GM23338 (cell line): ENCODE measurements at regions not wholly inside any gene's neighbourhood (a gene's known extent, or its start where the extent isn't known, plus 50 kb on each side); places are given as distances from the start of the nearest gene placed in this dataset.

Experiments used
- ATAC-seq: fragments of 200-7000 bp; cut with Tn5 transposase; 3 replicates; pipeline ENCODE4 v1.9.1; 2020
- DNase-seq: peaks from one replicate; pipeline ENCODE4 v3.0.0-alpha.2; 2015; ENCODE audit warnings: low spot score
- H2AFZ ChIP-seq: fragments of 200-600 bp; sonication (generic); 2 replicates; pipeline ENCODE4 v1.8.0; 2016; ENCODE audit warnings: antibody characterized with exemption, mild to moderate bottlenecking, moderate library complexity
- H3F3A ChIP-seq: fragments of 200-600 bp; sonication (generic); replicated peaks from 2 replicates; pipeline ENCODE4 v1.8.0; 2017; ENCODE audit warnings: antibody characterized with exemption, mixed run types, low read depth
- H3K27ac ChIP-seq: fragments of 200-600 bp; sonication (generic); 2 replicates; pipeline ENCODE4 v1.6.1; 2016; ENCODE audit warnings: low read depth
- H3K27me3 ChIP-seq: fragments of 200-600 bp; sonication (generic); 2 replicates; pipeline ENCODE4 v1.8.0; 2016; ENCODE audit warnings: mild to moderate bottlenecking, mixed run types, moderate library complexity; ENCODE audit not compliant: insufficient read depth
- H3K36me3 ChIP-seq: fragments of 200-600 bp; sonication (generic); 2 replicates; pipeline ENCODE4 v1.8.0; 2016; ENCODE audit warnings: mild to moderate bottlenecking; ENCODE audit not compliant: insufficient read depth
- H3K4me1 ChIP-seq: fragments of 200-600 bp; sonication (generic); 2 replicates; pipeline ENCODE4 v1.8.0; 2016; ENCODE audit warnings: mild to moderate bottlenecking, moderate library complexity; ENCODE audit not compliant: insufficient read depth
- H3K4me2 ChIP-seq: fragments of 200-600 bp; sonication (generic); 2 replicates; pipeline ENCODE4 v1.7.1; 2017; ENCODE audit warnings: mixed run types
- H3K4me3 ChIP-seq: fragments of 200-600 bp; sonication (generic); 2 replicates; pipeline ENCODE4 v1.6.1; 2016; ENCODE audit warnings: mixed run types
- H3K79me2 ChIP-seq: fragments of 200-600 bp; sonication (generic); replicated peaks from 2 replicates; pipeline ENCODE4 v1.8.0; 2017; ENCODE audit warnings: mild to moderate bottlenecking; ENCODE audit not compliant: insufficient read depth
- H3K9me2 ChIP-seq: fragments of 200-600 bp; sonication (generic); 2 replicates; pipeline ENCODE4 v1.8.0; 2017; ENCODE audit not compliant: insufficient read depth
- H4K20me1 ChIP-seq: fragments of 200-600 bp; sonication (generic); replicated peaks from 2 replicates; pipeline ENCODE4 v1.8.0; 2017; ENCODE audit warnings: mild to moderate bottlenecking; ENCODE audit not compliant: insufficient read depth
- H3K27ac Mint-ChIP-seq: 2 replicates; pipeline ENCODE4 v1.8.0; 2020; ENCODE audit warnings: inconsistent platforms, mild to moderate bottlenecking, moderate library complexity, mixed read lengths
- H3K27me3 Mint-ChIP-seq: 3 replicates; pipeline ENCODE4 v1.8.0; 2022; ENCODE audit warnings: low read depth, mild to moderate bottlenecking, moderate library complexity, mixed read lengths, inconsistent platforms; ENCODE audit not compliant: insufficient read depth, poor library complexity
- H3K36me3 Mint-ChIP-seq: 3 replicates; pipeline ENCODE4 v1.8.0; 2021; ENCODE audit warnings: low read depth, mild to moderate bottlenecking, inconsistent platforms, moderate library complexity, mixed read lengths
- H3K4me1 Mint-ChIP-seq: 3 replicates; pipeline ENCODE4 v1.8.0; 2020; ENCODE audit warnings: mild to moderate bottlenecking, inconsistent platforms, mixed read lengths
- H3K4me3 Mint-ChIP-seq: 3 replicates; pipeline ENCODE4 v1.8.0; 2021; ENCODE audit warnings: moderate library complexity, mild to moderate bottlenecking, inconsistent platforms, mixed read lengths
- H3K9me3 Mint-ChIP-seq: 3 replicates; pipeline ENCODE4 v1.8.0; 2020; ENCODE audit warnings: moderate library complexity, mild to moderate bottlenecking, inconsistent platforms, mixed read lengths
- CREB1 ChIP-seq: fragments of 250-450 bp; sonication (Bioruptor Pico); IDR thresholded peaks from 2 replicates; pipeline ENCODE4 v1.5.0; 2020; ENCODE audit warnings: low read depth, mild to moderate bottlenecking, moderate library complexity
- CTCF ChIP-seq, 2 experiments: fragments of 200-600 bp in 1 of 2; sonication (generic) in 1 of 2; conservative IDR thresholded peaks; 2 replicates each; pipeline versions ENCODE4 v1.5.1 to v1.6.1; 2016 to 2017; ENCODE audit warnings: antibody characterized with exemption in 2 of 2, low read depth in 2 of 2, mild to moderate bottlenecking in 2 of 2, moderate library complexity in 1 of 2
- ETS1 ChIP-seq: IDR thresholded peaks from 2 replicates; pipeline ENCODE4 v1.6.1; 2016; ENCODE audit warnings: antibody characterized with exemption
- EZH2 ChIP-seq: fragments of 200-600 bp; sonication (generic); IDR thresholded peaks from one replicate; pipeline ENCODE4 v1.8.0; 2017; ENCODE audit warnings: antibody characterized with exemption, mild to moderate bottlenecking, low read depth; ENCODE audit not compliant: unreplicated experiment
- EZH2phosphoT487 ChIP-seq: fragments of 200-600 bp; sonication (generic); IDR thresholded peaks from one replicate; pipeline ENCODE4 v1.8.1; 2018; ENCODE audit warnings: antibody characterized with exemption; ENCODE audit not compliant: unreplicated experiment
- JUNB ChIP-seq: IDR thresholded peaks from one replicate; pipeline ENCODE4 v1.6.1; 2016; ENCODE audit warnings: antibody characterized with exemption; ENCODE audit not compliant: unreplicated experiment
- NANOG ChIP-seq: IDR thresholded peaks from 2 replicates; pipeline ENCODE4 v1.6.1; 2016; ENCODE audit warnings: antibody characterized with exemption, borderline replicate concordance
- POLR2AphosphoS5 ChIP-seq: IDR thresholded peaks from 2 replicates; pipeline ENCODE4 v1.6.1; 2016; ENCODE audit warnings: antibody characterized with exemption, low read depth
- REST ChIP-seq: IDR thresholded peaks from one replicate; pipeline ENCODE4 v1.6.1; 2018; ENCODE audit warnings: antibody characterized with exemption; ENCODE audit not compliant: unreplicated experiment
- STAT1 ChIP-seq: IDR thresholded peaks from one replicate; pipeline ENCODE4 v1.6.1; 2016; ENCODE audit warnings: antibody characterized with exemption; ENCODE audit not compliant: unreplicated experiment
- ZNF114 ChIP-seq: fragments of 250-450 bp; sonication (Bioruptor Pico); IDR thresholded peaks from 2 replicates; pipeline ENCODE4 v1.5.0; 2020; ENCODE audit warnings: mild to moderate bottlenecking, moderate library complexity
- ZNF331 ChIP-seq: fragments of 250-450 bp; sonication (Bioruptor Pico); IDR thresholded peaks from 2 replicates; pipeline ENCODE4 v1.5.0; 2020; ENCODE audit warnings: low read depth, mild to moderate bottlenecking, moderate library complexity
- ZNF462 ChIP-seq: fragments of 250-450 bp; sonication (Bioruptor Pico); IDR thresholded peaks from 2 replicates; pipeline ENCODE4 v1.5.0; 2020; ENCODE audit warnings: mild to moderate bottlenecking, moderate library complexity

DNA sequence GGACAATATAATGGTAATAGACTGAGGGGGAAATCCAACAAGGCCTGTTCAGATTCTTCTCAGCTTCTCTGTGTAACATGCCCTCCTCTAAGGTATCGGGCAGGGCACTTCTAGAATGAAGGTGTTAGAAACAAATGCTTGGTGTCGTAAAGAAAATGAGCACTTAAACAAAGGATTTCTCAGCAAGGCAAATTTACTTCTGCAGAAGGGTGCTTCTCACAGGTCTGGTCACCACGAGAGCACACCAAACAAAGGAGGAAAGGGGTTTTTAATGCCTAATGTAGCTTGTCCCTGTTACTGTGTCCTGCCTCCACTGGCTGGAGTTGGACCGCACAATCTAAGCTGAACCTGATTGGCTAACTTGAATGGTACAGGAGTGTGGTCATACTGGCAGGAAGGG, 642.6 kb upstream of the CDH8 start:
- Histone ChIP-seq H3K27me3 (no peaks in the 10 kb centered on the region), H3K4me3 (no peak overlapping the region), H3K79me2 (no peaks in the 10 kb centered on the region), H2AFZ (no peak overlapping the region), H3F3A (no peaks in the 10 kb centered on the region), H3K36me3 (peaks cover 15% of the 10 kb centered on the region; the same call in 1 of the 2 replicates), H3K27ac (no peak overlapping the region), H3K9me2 (0 out of 2 replicates have a peak, but pooled peaks cover 6% of the 10 kb centered on the region), H3K4me2 (no peak overlapping the region), H3K4me1 (no peaks in the 10 kb centered on the region), H4K20me1 (no peaks in the 10 kb centered on the region)
- Mint-ChIP-seq H3K4me1 (no peaks in the 10 kb centered on the region), H3K36me3 (peaks cover 44% of the 10 kb centered on the region), H3K9me3 (peaks cover 76% of the 10 kb centered on the region), H3K27me3 (peaks cover 3% of the 10 kb centered on the region), H3K4me3 (no peak overlapping the region), H3K27ac (no peak overlapping the region)
- DNase-seq: no peak
- no peak for TF ChIP-seq ETS1
- TF ChIP-seq CTCF (conservative IDR thresholded peaks at IDR 0.05; ENCODE audit: low read depth in 2 of 2): no peak
- TF ChIP-seq JUNB: no peak
- TF ChIP-seq POLR2AphosphoS5: no peak
- no peak for TF ChIP-seq REST
- no peak for TF ChIP-seq NANOG
- TF ChIP-seq EZH2phosphoT487: no peak
- no peak for TF ChIP-seq CREB1 (CRISPR knock-in tag)
- TF ChIP-seq EZH2: no peak
- no peak for TF ChIP-seq STAT1
- TF ChIP-seq ZNF114 (CRISPR knock-in tag): no peak
- TF ChIP-seq ZNF462: no peak
- TF ChIP-seq ZNF331 (CRISPR knock-in tag): no peak
- no peak for ATAC-seq
